Stimulated activated CD4-positive, alpha-beta T cell treated with anti-CD3 and anti-CD28 coated beads, Interleukin-1b, Interleukin-23, amount 100 ng/mL, for 24 hours (primary cell): ENCODE measurements at regions not wholly inside any gene's neighbourhood (a gene's known extent, or its start where the extent isn't known, plus 50 kb on each side); places are given as distances from the start of the nearest gene placed in this dataset.
"Not testable (repeated sequence)": the region's sequence is repeated elsewhere in the genome, so short reads cannot be mapped to it uniquely, and the experiment has no call there.

Experiments
- DNase-seq, 4 experiments: peaks; one replicate each; pipeline ENCODE4 v3.0.0-alpha.2; 2020; ENCODE audit warnings: low read depth in 4 of 4, low spot score in 1 of 4

DNA sequence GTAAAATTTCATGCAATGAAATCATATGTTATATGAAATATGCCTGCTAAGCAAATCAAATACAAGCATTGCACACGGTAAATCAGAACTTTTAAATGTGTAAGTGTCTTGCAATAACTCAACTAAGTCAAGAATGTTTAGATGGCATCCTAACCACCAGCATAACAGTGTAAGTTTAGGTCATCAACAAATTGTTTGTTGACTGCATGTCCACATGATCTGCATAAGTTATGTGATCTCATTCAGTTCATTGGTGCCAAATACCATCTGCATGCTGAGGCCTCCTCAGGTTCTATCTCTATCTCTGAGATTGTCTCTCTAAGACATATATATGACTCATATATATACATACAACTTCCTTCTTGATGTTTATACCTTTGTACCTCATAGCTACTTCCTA is 159.6 kb upstream of the STK32A start:
- DNase-seq, result no peak

GRCh38 chr5:147080391-147080790 is 154.4 kb upstream of the STK32A start:
- DNase-seq, result no peak

DNA sequence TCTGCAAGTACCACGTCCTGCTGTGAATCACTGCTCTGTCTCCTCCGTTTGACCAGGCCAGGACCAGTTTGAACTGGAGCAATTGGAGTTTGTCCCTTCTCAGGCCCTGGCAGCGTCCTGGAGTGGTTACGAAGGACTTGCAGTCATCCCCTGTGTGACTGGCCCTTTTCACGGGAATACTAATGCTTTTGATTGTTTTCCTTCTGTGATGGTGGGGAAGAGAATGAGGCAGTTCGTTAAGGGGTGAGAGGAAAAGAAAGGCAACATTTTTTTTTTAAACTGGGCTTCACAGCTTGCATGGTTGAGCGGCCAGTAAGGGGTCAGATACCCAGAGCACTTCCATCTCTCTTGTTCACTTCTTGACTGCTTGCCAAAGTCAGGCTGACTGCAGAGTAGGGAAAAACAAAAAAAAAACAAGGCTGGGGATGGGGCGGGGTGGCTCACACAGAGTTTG is 153.5 kb upstream of the STK32A start:
- DNase-seq, result no peak

DNA sequence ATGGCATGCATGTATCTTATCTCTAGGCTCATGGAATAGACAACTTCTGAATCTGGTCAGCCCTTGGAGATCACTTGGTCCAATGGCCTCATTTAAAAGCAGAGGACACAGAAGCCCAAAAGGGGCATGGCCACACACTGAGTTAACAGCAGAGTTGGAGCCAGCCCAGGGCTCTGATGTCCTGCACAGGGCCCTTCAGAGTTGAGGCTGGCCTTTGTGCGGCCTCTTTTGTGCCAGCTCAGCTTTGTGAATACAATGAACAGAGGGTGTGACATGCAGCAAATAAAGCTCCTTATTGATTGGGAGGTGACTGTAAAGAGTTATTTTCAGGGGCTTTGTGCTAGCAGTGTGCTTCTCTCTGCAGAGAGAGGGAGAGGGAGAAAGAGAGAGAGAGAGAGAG is 150.1 kb upstream of the STK32A start:
- no peak for DNase-seq

DNA sequence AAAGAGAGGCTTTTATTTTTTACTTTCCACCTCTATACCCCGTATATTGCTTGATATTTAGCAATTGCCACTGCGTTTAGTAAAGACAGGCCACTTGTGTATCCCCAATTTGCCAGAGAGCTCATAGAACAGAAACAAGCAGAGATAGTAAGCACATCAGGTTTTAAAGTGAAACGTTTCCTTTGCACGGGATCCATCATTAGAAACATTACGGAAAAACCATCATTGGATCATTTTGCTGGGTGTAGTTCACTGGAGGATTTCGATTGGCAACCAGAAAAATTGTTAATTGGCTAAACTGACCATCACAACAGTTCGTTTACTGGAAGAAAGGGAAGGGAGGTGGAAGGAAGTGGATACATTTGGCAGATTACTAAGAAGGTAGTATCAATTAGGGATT is 149.4 kb upstream of the STK32A start:
- no peak for DNase-seq

- DNase-seq, result no peak
Observed at GRCh38 chr5:147092044-147092443, 142.8 kb upstream of the STK32A start.

GRCh38 chr5:147093138-147093537 is 141.7 kb upstream of the STK32A start:
- no peak for DNase-seq

DNA sequence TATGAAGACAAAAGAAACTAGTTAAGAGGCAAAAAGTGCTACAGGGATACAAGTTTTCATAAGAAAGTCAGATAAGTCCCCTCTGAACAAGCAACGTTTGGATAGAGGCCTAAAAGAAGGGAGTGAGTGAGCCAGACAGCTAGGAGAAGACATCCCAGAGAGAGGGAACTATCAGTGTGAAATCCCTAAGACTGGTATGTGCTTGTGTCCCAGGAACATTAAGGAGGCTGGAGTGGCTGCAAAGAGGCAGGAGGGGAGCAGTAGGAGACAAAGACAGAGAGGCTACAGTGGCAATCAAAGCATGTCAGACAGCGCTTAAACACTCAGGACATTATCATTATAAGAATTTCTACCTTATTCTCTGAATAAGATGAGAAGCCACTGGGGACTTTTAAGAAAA is 139.1 kb upstream of the STK32A start:
- no peak for DNase-seq

GRCh38 chr5:147098233-147098790 is 136.5 kb upstream of the STK32A start:
- DNase-seq, result no peak

DNA sequence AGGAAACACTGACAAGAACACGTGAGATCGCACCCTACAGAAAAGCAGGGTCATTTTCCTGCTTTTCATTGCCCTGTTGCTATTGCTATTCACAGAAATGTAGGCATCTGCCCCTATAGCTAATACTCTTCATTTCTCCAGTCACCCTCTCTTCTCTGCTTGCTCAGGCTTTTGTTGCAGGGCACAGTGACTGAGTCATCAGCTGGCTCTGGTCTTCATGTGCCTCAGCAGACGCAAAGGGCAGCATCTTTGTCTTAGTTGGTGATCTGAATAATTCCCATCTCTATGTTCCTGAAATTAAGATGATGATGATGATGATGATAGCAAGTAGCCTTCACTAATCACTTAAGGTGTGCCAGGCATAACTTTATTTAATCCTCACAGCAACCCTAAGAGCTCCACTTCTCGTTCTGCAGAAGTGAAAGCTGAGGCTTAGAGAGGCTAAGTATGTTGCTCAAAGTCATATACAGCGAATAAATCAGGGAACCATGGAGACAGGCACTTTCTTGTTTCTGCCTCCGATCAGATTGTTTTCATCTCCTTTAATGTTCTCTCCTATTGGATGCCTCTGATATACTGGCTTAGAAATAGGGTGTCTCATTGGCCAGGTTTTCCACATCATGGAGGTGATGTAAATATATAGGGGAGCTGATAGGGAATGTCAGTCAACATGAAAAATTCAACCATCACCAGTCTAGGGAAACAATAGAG is 133.0 kb upstream of the STK32A start:
- DNase-seq, result no peak

GRCh38 chr5:147112899-147113298 is 121.9 kb upstream of the STK32A start:
- DNase-seq, result no peak

- DNase-seq, result no peak
Observed at GRCh38 chr5:147113967-147114366, 120.9 kb upstream of the STK32A start.

- not testable (repeated sequence) for DNase-seq
Observed at GRCh38 chr5:147139759-147140158, 95.1 kb upstream of the STK32A start.

DNA sequence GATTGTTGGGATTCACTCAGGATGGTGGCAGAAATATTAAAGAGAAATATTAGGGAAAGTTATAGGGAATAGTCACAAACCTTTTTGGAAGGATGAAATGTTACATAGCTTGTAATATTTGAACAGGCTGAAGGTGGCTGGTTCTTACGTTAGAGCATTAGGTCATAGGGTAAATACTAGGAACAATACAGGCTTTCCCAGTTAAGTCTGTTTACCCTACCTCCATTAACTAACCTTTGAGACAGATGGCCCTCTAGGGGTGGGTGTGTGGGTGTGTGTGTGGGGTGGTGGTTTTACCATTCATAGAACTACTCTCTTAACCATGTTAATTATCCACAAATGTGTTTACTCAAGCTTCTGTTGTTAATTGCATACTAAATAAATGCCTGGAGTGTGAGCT is 94.3 kb upstream of the STK32A start:
- DNase-seq, result no peak

DNA sequence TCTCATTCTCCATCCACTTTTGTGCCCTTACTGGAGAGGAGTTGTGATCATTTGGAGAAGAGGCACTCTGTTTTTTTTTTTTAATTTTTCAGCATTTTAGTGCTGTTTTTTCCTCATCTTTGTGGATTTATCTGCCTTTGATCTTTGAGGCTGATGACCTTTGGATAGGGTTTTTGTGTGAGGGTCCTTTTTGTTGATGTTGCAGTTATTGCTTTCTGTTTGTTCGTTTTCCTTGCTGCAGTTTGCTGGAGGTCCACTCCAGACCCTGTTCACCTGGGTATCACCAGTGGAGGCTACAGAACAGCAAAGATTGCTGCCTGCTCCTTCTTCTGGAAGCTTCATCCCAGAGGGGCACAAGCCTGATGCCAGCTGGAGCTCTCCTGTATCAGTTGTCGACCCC is 93.2 kb upstream of the STK32A start:
- not testable (repeated sequence) for DNase-seq

GRCh38 chr5:147143215-147143614 is 91.6 kb upstream of the STK32A start:
- DNase-seq, result no peak

DNA sequence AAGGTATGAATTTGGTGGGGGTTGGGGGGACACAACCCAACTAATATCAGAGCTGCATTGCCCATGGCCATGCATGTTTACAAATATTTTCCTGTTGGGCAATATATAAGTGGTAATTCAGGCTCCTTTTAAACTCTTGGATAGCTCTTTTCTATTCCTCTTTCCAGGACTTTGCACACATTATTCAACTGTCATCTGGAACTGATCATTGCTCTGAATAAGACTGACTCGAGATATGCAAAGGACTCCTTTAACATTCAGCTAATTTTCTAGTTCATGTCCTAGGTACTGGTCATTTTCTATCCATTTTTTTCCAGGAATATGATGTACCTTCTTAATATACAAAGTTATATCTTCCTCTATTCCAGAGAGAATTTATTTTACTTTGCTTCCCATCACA is 89.5 kb upstream of the STK32A start:
- no peak for DNase-seq

DNA sequence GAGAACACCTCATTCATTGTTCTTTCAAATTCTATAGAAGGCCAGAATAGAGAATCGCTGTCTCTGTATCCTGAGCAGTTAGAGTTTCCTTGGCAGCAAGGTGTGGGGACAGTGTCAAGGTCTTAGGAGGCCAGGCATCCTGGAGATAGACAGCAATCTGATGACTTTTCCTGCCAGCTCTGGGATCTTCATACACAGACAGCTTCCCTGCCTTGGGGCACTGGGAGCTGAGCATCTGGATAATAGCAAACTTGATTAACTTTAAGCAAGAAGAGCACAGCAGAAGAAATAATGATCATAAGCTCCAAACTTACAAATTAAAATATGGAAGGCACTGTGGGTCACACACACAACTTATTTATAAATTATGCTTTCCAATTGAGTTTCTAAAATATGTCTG is 86.1 kb upstream of the STK32A start:
- no peak for DNase-seq

GRCh38 chr5:147152086-147152485 is 82.7 kb upstream of the STK32A start:
- no peak for DNase-seq

GRCh38 chr5:147154809-147155208 is 80.0 kb upstream of the STK32A start:
- no peak for DNase-seq

GRCh38 chr5:147156012-147156411 is 78.8 kb upstream of the STK32A start:
- no peak for DNase-seq

DNA sequence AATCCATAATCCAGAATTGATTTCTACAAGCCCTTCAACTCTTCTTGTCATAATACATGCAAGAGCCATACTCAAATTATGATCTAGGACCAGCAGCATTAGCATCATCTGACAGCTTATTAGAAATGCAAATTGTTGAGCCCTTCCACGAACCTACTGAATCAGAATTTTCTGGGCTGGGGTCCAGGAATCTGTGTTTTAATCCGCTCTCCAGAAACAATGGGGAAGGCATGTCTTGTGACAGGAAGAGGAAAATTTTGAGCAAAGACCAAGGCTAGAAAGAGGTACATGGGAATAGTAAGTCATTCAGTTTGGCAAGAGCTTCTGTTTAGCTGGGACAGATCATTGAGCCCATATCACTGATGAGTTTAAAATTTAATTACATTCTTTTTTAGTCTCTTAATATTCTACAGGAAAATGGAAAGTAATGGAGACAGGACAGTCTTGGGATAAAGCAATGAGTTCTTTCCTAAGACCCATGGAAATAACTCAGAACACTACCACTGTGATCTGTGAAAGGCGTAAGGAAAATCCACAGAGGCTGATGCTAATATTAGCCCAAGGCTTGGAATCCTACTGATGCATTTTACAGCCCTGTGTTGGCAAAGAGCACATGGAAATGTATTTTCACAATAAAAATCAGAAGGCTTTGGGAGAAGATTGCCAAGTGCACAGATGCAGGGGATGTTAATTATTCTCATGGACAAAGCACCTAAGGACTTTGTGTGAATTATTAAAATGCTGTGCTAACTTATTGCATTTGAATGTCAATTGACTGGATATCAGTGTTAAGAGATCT is 73.7 kb upstream of the STK32A start:
- DNase-seq, result no peak
